Heart left ventricle (tissue), 13 donors: ENCODE measurements at regions not wholly inside any gene's neighbourhood (a gene's known extent, or its start where the extent isn't known, plus 50 kb on each side); places are given as distances from the start of the nearest gene placed in this dataset.
"Not testable (repeated sequence)": the region's sequence is repeated elsewhere in the genome, so short reads cannot be mapped to it uniquely, and the experiment has no call there.

Source experiments
- CTCF ChIP-seq, 12 donors: fragments of 200-600 bp; sonication (generic) in 4 of 12; IDR thresholded peaks; one replicate each; pipeline versions ENCODE4 v1.5.0 to v1.8.0; 2018 to 2022; ENCODE audit warnings: antibody characterized with exemption in 12 of 12, mild to moderate bottlenecking in 5 of 12
- POLR2A ChIP-seq, 2 donors: fragments of 450-650 bp; IDR thresholded peaks; one replicate each; pipeline ENCODE4 v1.6.1; 2017; ENCODE audit warnings: antibody characterized with exemption in 2 of 2, mild to moderate bottlenecking in 2 of 2, moderate library complexity in 2 of 2
- donor health status: ischemic (EF 13 %, LVEDD 7.1; RV severe dilation, severe dysfunction).
- donor health status: DM: no; HTN: yes; CAD: no.
- donor health status: DM: no; HTN: no; CAD: no.
- donor health status: ischemic (EF 25% LVEDD 6.9; RV normal size, moderate dysfunction).
- donor health status: ischemic (EF 25% LVEDD 5.7; RV mildly dilated, moderate dysfunction).
- donor health status: ischemic (EF 35%, LVEDD 5.7; RV mildly dilated, moderate dysfunction).
- donor health status: nonischemic (EF 11% LVEDD 7.7; RV severe dilation, severe dysfunction).
- donor health status: DM: yes; HTN: yes; CAD: no.
- donor health status: PGD.
- donor health status: ischemic (EF 29% LVEDD 5.4; RV normal size, mild dysfunction).
- donor health status: nonischemic (EF 23%, LVEDD 6.1; RV moderate dilation, normal function).

- not testable (repeated sequence) for TF ChIP-seq POLR2A, CTCF (IDR thresholded peaks at IDR 0.05)
Measured at GRCh38 chr6:17224501-17224900, 56.7 kb upstream of the RBM24 start.
